ENCODE measurements at regions not wholly inside any gene's neighbourhood (a gene's known extent, or its start where the extent isn't known, plus 50 kb on each side); places are given as distances from the start of the nearest gene placed in this dataset.

- TF ChIP-seq ISL1 (CRISPR knock-in tag; IDR thresholded peaks at IDR 0.05) (no peak), ESRRG (CRISPR knock-in tag; IDR thresholded peaks at IDR 0.05) (no peak), PATZ1 (CRISPR knock-in tag; IDR thresholded peaks at IDR 0.05; ENCODE audit: borderline replicate concordance) (no peak), ZNF8 (CRISPR knock-in tag; IDR thresholded peaks at IDR 0.05) (no peak), BACH2 (CRISPR knock-in tag; IDR thresholded peaks at IDR 0.05; ENCODE audit: borderline replicate concordance) (no peak), ZNF70 (CRISPR knock-in tag; IDR thresholded peaks at IDR 0.05) (no peak)
Measured at GRCh38 chr13:97885641-97886040, 67.8 kb upstream of the IPO5 start (continued).

- peak; percentile 61 for ATAC-seq
- TF ChIP-seq ESRRG (CRISPR knock-in tag; IDR thresholded peaks at IDR 0.05) (no peak), ZNF8 (CRISPR knock-in tag; IDR thresholded peaks at IDR 0.05) (no peak), ISL1 (CRISPR knock-in tag; IDR thresholded peaks at IDR 0.05) (no peak), SNAI2 (CRISPR knock-in tag; IDR thresholded peaks at IDR 0.05) (no peak), ZNF70 (CRISPR knock-in tag; IDR thresholded peaks at IDR 0.05) (no peak), PATZ1 (CRISPR knock-in tag; IDR thresholded peaks at IDR 0.05; ENCODE audit: borderline replicate concordance) (no peak)
Measured at GRCh38 chr13:97889803-97890202, 63.7 kb upstream of the IPO5 start.

GRCh38 chr13:97890573-97890972 lies 62.9 kb upstream of the IPO5 start:
- no peak for TF ChIP-seq POU6F1 (CRISPR knock-in tag; IDR thresholded peaks at IDR 0.05; ENCODE audit: borderline replicate concordance, low read depth)
- no peak for TF ChIP-seq ESRRG (CRISPR knock-in tag; IDR thresholded peaks at IDR 0.05)
- no peak for TF ChIP-seq ZFP30 (CRISPR knock-in tag; IDR thresholded peaks at IDR 0.05)
- TF ChIP-seq GLIS3 (CRISPR knock-in tag; IDR thresholded peaks at IDR 0.05) = no peak
- no peak for TF ChIP-seq PPARA (CRISPR knock-in tag; IDR thresholded peaks at IDR 0.05; ENCODE audit: borderline replicate concordance)
- no peak for TF ChIP-seq OSR1 (CRISPR knock-in tag; IDR thresholded peaks at IDR 0.05)
- TF ChIP-seq ZC3H10 (CRISPR knock-in tag; IDR thresholded peaks at IDR 0.05) = no peak
- TF ChIP-seq CSDC2 (CRISPR knock-in tag; IDR thresholded peaks at IDR 0.05) = no peak
- TF ChIP-seq SNAI2 (CRISPR knock-in tag; IDR thresholded peaks at IDR 0.05) = no peak
- no peak for TF ChIP-seq ZFP3 (CRISPR knock-in tag; IDR thresholded peaks at IDR 0.05)
- TF ChIP-seq CSRNP3 (CRISPR knock-in tag; IDR thresholded peaks at IDR 0.05) = no peak
- no peak for TF ChIP-seq ZNF565 (CRISPR knock-in tag; conservative IDR thresholded peaks at IDR 0.05; ENCODE audit: low read depth)
- TF ChIP-seq TOX (CRISPR knock-in tag; IDR thresholded peaks at IDR 0.05; ENCODE audit: borderline replicate concordance) = no peak
- no peak for TF ChIP-seq ZNF8 (CRISPR knock-in tag; IDR thresholded peaks at IDR 0.05)
- no peak for TF ChIP-seq TCF4 (CRISPR knock-in tag; IDR thresholded peaks at IDR 0.05; ENCODE audit: borderline replicate concordance)
- no peak for TF ChIP-seq PATZ1 (CRISPR knock-in tag; IDR thresholded peaks at IDR 0.05; ENCODE audit: borderline replicate concordance)
- no peak for TF ChIP-seq ISL1 (CRISPR knock-in tag; IDR thresholded peaks at IDR 0.05)
- no peak for ATAC-seq

GRCh38 chr13:97891964-97892363 lies 61.5 kb upstream of the IPO5 start:
- ATAC-seq = peak; percentile 26; the same call in 1 of the 3 replicates

All from SK-N-SH treated with all-trans-retinoic acid at 6 μM for 48 hours (cell line).